Common myeloid progenitor, CD34-positive (primary cell): ENCODE measurements at regions not wholly inside any gene's neighbourhood (a gene's known extent, or its start where the extent isn't known, plus 50 kb on each side); places are given as distances from the start of the nearest gene placed in this dataset.

ENCODE experiments used
- CTCF ChIA-PET: fragments of 350-600 bp; sonication (Branson Sonifier 250); formaldehyde crosslinking; loops from one replicate; lab custom pipeline; 2021; ENCODE audit warnings: antibody characterized with exemption; lab: Charles Lee
- POLR2A ChIA-PET: fragments of 350-600 bp; sonication (Branson Sonifier 250); formaldehyde crosslinking; loops from one replicate; lab custom pipeline; 2021; ENCODE audit warnings: antibody characterized with exemption; lab: Charles Lee
- DNase-seq, 3 donors: peaks; one replicate each; pipeline versions ENCODE4 v3.0.0 to v3.0.0-alpha.2; 2013
- H3K27ac ChIP-seq, 2 experiments: 1 replicate in 1 of 2; 2 replicates in 1 of 2; pipeline ENCODE4 v1.7.0; 2013; ENCODE audit warnings: inconsistent platforms in 2 of 2, low read length in 2 of 2, mild to moderate bottlenecking in 2 of 2, low read depth in 1 of 2, moderate library complexity in 1 of 2; ENCODE audit not compliant: severe bottlenecking in 2 of 2, insufficient read depth in 1 of 2, poor library complexity in 1 of 2
- H3K27me3 ChIP-seq, 5 experiments: replicated peaks in 2 of 5; 1 replicate in 3 of 5; 2 replicates in 2 of 5; pipeline versions ENCODE4 v1.6.1 to v1.7.0; 2013; ENCODE audit warnings: low read length in 4 of 5, mild to moderate bottlenecking in 2 of 5, moderate library complexity in 2 of 5, inconsistent platforms in 1 of 5; ENCODE audit not compliant: insufficient read depth in 5 of 5, control insufficient read depth in 4 of 5
- H3K36me3 ChIP-seq, 4 experiments: 1 replicate in 2 of 4; 2 replicates in 2 of 4; pipeline versions ENCODE4 v1.6.1 to v1.7.0; 2013; ENCODE audit warnings: low read length in 3 of 4, control low read depth in 1 of 4, mild to moderate bottlenecking in 1 of 4; ENCODE audit not compliant: control insufficient read depth in 4 of 4, insufficient read depth in 4 of 4
- H3K4me1 ChIP-seq, 4 experiments: 1 replicate in 3 of 4; 2 replicates in 1 of 4; pipeline versions ENCODE4 v1.6.1 to v1.7.1; 2013; ENCODE audit warnings: low read length in 3 of 4, mild to moderate bottlenecking in 3 of 4, control low read depth in 1 of 4, inconsistent platforms in 1 of 4, moderate library complexity in 1 of 4; ENCODE audit not compliant: control insufficient read depth in 4 of 4, insufficient read depth in 4 of 4; ENCODE audit errors: control extremely low read depth in 1 of 4
- H3K4me3 ChIP-seq, 7 experiments: 1 replicate in 4 of 7; 2 replicates in 3 of 7; pipeline versions ENCODE4 v1.5.1 to v1.7.0; 2013; ENCODE audit warnings: mild to moderate bottlenecking in 7 of 7, low read length in 6 of 7, moderate library complexity in 6 of 7, inconsistent platforms in 2 of 7, low read depth in 2 of 7, control low read depth in 1 of 7; ENCODE audit not compliant: insufficient read depth in 4 of 7, control insufficient read depth in 1 of 7; ENCODE audit errors: extremely low read depth in 1 of 7
- H3K9me3 ChIP-seq, 5 experiments: 1 replicate in 4 of 5; 2 replicates in 1 of 5; pipeline versions ENCODE4 v1.6.1 to v1.7.1; 2013; ENCODE audit warnings: low read length in 4 of 5, mild to moderate bottlenecking in 2 of 5, inconsistent platforms in 1 of 5, low read depth in 1 of 5, moderate library complexity in 1 of 5; ENCODE audit not compliant: control insufficient read depth in 4 of 5, insufficient read depth in 2 of 5; ENCODE audit errors: control extremely low read depth in 1 of 5
- WGBS: methylation state at CpG from one replicate; pipeline ENCODE4 v1.1.5; 2013; ENCODE audit not compliant: insufficient coverage; 5-methylcytosine and 5-hydroxymethylcytosine counted together

DNA sequence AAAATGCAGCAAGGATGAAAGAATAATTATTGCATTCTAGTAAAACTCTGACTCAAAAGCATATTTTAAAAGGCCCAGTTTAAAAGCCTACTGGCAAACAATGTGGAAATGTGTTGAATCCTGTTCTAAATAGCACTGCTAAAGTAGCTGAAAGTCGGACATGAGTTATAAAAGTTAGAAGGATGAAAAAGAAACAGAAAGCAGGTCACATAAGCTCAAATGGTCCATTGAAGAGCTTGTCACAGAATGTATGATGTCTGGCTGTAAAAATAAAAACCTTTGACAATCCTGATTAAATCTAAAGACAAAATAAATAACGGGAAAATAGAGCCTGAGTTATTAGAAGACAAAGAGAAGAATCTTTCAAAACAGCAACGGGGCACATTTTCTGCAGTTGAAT, 218.6 kb upstream of the UFL1 start:
- no peaks in the 10 kb centered on the region for H3K27me3 ChIP-seq
- no peak overlapping the region for H3K27ac ChIP-seq
- no peak for DNase-seq
- no peaks in the 10 kb centered on the region for H3K36me3 ChIP-seq
- H3K9me3 ChIP-seq: no peaks in the 10 kb centered on the region
- no peak overlapping the region for H3K4me3 ChIP-seq
- ChIA-PET POLR2A (no interaction called here), CTCF (interaction anchor here (0.7 kb wide), 1 partner anchor 41 kb away, joined by 3 read pairs; no protein-coding TSS in a partner anchor)
- 100% methylated on average over 3 of the region's 3 CpGs for WGBS
- H3K4me1 ChIP-seq: no peaks in the 10 kb centered on the region

DNA sequence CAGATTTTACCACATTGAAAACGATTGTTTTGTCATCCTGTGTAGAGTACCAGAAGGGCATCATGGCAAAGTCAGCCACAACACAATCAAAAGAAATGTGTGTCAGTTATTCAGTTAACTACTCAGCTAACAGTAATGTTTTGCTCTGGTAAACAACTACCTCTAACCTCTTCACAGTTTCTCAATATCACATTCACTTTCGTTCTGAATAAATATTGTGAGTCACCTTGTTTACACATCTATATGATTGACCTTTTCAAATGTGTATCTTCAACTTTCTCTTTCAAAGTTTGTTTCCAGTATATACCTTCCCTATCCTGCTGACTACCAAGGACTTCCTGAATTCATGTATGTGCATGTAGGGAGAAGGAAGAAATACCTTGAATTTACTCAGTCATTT, 216.6 kb upstream of the UFL1 start:
- Histone ChIP-seq H3K36me3 (no peaks in the 10 kb centered on the region), H3K9me3 (no peaks in the 10 kb centered on the region), H3K27ac (no peak overlapping the region), H3K4me1 (no peaks in the 10 kb centered on the region), H3K27me3 (no peaks in the 10 kb centered on the region), H3K4me3 (no peak overlapping the region)
- WGBS: 100% methylated on average over 1 of the region's 2 CpGs
- CTCF ChIA-PET: no interaction called here
- POLR2A ChIA-PET: no interaction called here
- DNase-seq: no peak

DNA sequence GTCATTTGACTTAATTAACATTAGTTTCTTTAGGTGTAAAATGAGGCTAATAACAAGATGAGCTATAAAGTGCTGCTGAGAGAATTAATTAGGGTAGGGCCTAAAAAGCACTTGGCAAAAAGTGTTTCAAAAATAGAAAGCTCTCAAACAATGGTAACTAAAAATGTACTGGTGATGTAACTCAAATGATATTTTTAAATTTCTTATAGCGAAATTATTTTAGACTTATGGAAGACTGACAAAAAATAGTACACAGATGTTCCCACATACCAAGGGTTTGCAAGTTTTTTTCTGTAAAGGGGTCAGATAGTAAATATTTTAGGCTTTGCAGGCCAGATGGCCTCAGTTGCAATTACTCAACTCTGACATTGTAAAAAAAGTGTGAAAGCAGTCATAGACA, 190.7 kb upstream of the UFL1 start:
- H3K4me1 ChIP-seq: no peaks in the 10 kb centered on the region
- DNase-seq: no peak
- no peaks in the 10 kb centered on the region for H3K36me3 ChIP-seq
- H3K4me3 ChIP-seq: no peak overlapping the region
- H3K27me3 ChIP-seq: no peaks in the 10 kb centered on the region
- ChIA-PET CTCF (no interaction called here), POLR2A (no interaction called here)
- H3K27ac ChIP-seq: no peak overlapping the region
- H3K9me3 ChIP-seq: peaks cover 0 to 1% (median 0%) of the 10 kb centered on the region in 5 experiments
- no CpG with 5 or more reads among the region's 1 CpG for WGBS

DNA sequence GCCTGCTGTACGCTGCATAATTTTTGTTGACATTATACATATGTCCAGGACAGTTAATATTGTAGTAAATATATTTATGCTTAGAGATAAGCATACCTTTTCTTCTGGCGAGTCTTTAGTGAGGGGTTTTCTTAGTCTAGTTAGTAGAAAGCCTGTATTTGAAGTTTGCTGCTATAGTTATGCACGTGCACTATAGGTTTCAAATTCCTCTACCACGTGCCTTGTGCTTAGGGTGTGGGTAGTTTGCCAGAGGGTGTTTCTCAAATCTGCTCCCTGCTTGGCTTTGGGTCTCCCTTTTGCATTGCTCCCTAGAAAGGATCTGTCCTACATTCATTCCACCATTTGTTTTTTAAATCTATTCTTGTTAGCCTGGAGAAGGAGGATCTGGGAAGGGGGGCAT, 181.4 kb upstream of the UFL1 start:
- WGBS: no CpG with 5 or more reads among the region's 4 CpGs
- no peak overlapping the region for H3K27ac ChIP-seq
- no peaks in the 10 kb centered on the region for H3K36me3 ChIP-seq
- DNase-seq: no peak
- no peaks in the 10 kb centered on the region for H3K27me3 ChIP-seq
- H3K9me3 ChIP-seq: no peaks in the 10 kb centered on the region
- CTCF ChIA-PET: no interaction called here
- H3K4me3 ChIP-seq: no peak overlapping the region
- H3K4me1 ChIP-seq: no peaks in the 10 kb centered on the region
- POLR2A ChIA-PET: no interaction called here

DNA sequence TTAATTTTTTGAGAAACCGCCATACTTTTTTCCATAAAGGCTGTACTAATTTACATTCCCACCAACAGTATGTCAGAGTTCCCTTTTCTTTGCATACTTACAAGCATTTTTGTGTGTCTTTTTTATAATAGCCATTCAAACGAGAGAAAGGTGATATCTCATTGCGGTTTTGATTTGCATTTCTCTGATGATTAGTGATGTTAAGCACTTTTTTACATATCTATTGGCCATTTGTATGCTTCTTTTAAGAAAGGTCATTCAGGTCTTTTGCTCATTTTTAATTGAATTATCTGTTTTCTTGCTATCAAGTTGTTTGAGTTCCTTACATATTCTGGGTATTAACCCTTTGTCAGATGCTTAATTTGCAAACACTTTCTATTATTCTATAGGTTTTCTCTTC, 176.1 kb upstream of the UFL1 start:
- Histone ChIP-seq H3K27ac (no peak overlapping the region), H3K4me3 (no peak overlapping the region), H3K9me3 (no peaks in the 10 kb centered on the region), H3K27me3 (no peaks in the 10 kb centered on the region), H3K4me1 (no peaks in the 10 kb centered on the region), H3K36me3 (no peaks in the 10 kb centered on the region)
- DNase-seq: no peak
- 100% methylated on average over 1 of the region's 3 CpGs for WGBS
- ChIA-PET CTCF (no interaction called here), POLR2A (no interaction called here)

DNA sequence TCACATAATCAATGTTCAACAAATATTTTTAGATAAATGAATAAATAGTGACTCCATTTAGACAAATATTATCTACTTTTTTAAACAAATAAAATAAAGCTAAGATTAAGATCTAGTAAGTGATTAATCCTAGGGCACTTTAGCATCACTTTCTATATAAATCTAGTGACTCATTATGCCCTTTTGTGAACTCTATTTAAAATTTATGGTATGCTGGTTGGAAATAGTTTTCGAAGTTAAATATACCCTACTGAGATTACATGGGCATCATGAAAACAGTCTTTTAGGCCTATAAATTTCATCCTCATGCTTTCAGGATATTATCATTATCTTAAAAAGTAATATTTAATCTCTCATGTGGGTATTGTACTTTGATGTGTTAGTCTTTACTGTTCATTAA, 140.4 kb upstream of the UFL1 start:
- no peaks in the 10 kb centered on the region for H3K4me1 ChIP-seq
- H3K9me3 ChIP-seq: no peaks in the 10 kb centered on the region
- POLR2A ChIA-PET: no interaction called here
- no peak for DNase-seq
- H3K4me3 ChIP-seq: no peak overlapping the region
- no peak overlapping the region for H3K27ac ChIP-seq
- CTCF ChIA-PET: no interaction called here
- H3K27me3 ChIP-seq: no peaks in the 10 kb centered on the region
- no CpG with 5 or more reads among the region's 1 CpG for WGBS
- H3K36me3 ChIP-seq: no peaks in the 10 kb centered on the region

DNA sequence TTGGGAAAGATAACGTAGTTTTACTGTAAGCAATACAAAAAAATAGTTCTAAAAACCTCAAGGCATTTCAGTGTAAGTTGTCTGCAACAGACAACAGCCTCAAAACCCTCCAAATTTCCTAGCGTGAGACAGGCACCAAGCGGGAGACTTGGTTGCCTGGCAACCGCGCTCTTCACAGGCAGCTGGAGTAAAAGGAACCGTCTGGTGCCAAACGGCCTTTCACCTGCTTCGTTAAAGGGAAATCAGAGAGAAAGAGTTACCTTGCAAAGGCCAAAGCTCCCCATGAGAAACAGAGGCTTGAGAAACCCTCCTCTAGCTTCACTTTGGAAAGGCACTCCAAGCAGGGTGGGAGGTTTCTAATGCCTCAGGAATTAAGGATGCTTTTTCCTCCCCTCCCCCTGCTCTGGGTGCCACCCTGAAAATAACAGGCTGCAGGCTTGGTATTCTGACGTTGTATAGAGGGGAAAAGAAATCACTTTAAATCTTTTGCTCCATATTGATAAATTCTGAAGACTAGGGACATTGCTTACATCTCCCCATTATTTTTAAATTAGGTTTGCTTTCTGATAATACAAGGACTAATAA, 129.7 kb upstream of the UFL1 start:
- Histone ChIP-seq H3K4me3 (no peak overlapping the region), H3K4me1 (no peaks in the 10 kb centered on the region), H3K9me3 (no peaks in the 10 kb centered on the region), H3K36me3 (no peaks in the 10 kb centered on the region), H3K27me3 (peaks cover 0 to 4% (median 0%) of the 10 kb centered on the region in 5 experiments), H3K27ac (no peak overlapping the region)
- DNase-seq: peak; percentile 0 to 19 (median 10)
- CTCF ChIA-PET: no interaction called here
- POLR2A ChIA-PET: no interaction called here
- WGBS: 2% methylated on average over 7 of the region's 9 CpGs
